ENCODE measurements at regions not wholly inside any gene's neighbourhood (a gene's known extent, or its start where the extent isn't known, plus 50 kb on each side); places are given as distances from the start of the nearest gene placed in this dataset.
"Not testable (repeated sequence)": the region's sequence is repeated elsewhere in the genome, so short reads cannot be mapped to it uniquely, and the experiment has no call there.

DNA sequence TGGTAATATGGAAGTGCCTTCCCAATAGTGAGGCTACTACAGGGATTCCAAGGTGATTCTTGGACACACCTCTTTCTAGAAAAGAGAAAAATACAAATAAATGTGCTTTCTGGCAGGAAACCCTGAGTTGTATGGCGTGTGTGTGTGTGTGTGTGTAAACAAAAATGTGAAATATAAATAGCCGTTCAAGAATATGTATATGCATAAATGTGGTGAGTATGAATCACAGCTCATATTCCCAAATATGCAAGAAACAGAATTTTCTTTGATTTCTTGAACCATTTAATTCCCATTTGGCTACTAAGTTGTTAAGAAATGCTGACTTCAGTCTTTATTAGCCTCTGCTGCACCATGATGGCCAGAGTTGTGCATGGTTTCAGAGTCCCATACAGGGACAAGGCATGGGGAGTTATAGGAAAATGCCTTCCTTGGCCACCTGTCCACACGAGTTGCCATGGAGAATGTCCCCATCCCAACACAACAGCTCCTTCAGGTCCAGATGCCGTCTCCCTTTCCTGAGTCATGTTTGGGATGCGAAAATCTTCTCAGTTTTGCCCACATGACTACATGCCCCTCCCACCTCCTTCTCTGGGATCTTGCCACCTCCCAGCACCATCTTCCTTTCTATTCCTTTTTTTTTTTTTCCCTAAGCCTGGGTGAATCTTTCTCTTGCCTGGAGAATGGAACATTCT lies 312.4 kb upstream of the ECI2 start:
- no peak for DNase-seq

DNA sequence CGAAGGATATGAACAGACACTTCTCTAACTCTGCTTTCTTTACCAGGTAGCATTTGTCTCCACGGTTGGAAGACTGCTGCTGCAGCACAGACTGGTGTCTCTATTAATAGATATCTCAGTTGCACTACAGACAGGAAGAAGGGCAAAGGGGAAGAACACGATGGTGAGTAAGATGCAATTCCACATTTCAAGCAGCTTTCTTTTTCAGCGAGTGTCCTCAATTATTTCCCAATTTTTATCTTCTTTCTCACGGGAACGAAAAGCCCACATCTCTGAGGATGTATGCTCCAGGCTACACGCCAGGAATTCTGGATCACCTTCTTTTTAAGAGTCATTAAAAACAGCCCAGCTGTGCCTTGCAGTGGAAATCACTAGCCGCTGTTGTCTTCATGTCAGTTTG lies 311.6 kb upstream of the ECI2 start:
- no peak for DNase-seq

DNA sequence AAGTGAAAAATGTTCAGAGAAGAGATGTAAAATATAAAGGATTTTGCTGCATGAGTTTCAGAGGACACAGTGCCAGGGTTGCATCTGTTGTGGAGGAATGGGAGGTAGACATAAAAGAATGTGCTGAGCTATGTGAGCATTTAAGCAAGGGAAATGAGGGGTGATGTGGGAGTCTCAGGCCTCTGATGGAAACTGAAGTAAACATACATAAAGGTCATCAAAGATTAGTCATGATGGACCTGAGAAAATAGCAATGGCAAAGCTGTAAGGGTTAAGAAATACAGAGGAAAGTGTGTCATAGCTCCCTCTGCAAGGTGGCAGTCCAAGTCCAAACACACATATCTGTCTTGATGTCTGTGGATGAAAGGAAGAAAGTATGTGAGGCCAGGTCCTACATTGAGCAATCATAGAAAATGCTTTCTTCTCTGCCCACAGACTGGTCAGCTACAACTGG lies 306.6 kb upstream of the ECI2 start:
- no peak for DNase-seq

DNA sequence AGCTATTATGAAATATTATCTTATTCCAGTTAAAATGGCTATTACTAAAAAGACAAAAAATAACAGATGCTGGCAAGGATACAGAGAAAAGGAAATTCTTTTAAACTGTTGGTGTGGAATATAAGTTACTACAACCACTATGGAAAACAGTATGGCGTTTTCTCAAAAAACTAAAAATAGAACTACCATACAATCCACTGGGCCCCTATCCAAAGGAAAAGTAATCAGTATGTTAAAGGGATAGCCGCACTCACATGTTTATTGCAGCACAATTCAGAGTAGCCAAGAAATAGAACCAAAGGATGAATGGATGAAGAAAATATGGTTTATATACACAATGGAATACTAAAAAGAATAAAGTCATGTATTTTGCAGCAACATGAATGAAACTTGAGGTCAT lies 303.8 kb upstream of the ECI2 start:
- DNase-seq: no peak

DNA sequence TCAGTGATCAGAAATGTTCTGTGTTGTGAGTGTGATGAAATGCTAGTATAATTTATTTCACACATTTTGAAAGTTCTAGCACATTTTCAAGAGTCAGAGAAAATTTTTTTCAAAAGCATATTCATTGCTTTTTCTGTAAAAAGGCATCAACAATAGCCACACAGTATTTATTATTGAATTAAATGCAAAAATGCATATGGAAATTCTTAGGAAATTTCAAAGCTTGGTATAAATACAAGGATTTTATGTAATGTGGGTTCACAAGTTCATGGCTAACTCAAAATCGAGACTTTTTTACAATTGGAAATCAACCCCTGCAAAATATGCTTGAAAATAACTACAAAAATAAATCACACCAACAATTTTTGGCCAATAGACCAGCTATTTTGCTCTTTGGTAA lies 302.0 kb upstream of the ECI2 start:
- DNase-seq: no peak

DNA sequence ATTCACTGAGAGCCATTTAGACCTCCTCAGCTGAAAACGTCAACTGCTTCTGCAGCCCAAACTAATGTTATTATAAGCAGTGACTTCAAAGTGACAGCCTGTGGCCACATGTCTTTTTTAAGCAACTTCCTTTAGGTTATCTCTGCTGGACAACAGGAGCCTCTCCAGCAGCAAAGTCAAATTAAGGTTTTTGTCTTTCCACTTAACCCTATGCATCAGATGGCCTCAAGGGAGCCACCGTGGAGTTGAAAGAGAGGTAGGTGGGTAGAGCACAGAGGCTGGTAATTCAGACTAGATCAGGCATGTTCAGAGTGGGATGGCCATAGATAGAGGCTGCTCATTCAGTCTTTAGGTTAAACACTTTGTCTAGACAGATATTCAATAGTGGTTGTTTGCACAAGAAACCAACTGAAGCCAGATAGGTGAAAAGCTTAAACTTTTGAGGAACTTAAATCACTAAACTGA lies 300.6 kb upstream of the ECI2 start:
- DNase-seq: no peak

DNA sequence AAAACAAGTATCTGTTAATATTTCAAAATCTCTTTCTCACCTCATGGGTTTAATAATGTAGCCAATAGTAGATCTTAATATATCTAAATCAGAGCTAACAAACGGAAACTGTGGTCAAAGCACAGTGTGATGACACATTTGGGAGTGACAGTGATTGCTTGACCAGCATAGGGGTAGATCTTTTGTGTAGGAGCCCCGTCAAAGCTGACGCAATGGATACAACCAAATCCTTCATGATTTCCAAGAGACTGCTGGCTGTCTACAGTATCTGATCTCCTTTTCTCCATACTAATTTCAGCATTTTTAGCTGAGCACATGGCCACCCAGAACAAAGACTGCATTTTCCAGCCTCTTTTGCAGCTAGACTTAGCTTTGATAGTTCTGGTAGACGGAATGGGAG lies 299.3 kb upstream of the ECI2 start:
- DNase-seq: no peak

DNA sequence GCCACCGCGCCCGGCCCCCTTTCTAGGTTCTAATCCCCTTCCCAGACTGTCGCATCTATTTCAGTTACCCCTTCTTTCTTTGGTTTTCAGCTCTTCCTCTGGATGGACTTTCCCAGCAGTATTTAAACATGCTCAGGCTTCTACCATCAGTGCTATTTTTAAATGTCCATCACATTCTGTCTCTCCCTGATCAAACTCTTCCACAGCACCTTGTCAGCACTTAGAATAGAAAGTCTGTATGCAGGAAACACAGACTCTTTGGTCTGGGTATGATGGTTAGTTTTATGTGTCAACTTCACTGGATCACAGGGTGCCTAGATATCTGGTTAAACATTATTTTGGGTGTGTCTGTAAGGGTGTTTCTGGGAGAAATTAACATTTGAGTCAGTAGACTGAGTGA lies 297.8 kb upstream of the ECI2 start:
- DNase-seq: no peak

DNA sequence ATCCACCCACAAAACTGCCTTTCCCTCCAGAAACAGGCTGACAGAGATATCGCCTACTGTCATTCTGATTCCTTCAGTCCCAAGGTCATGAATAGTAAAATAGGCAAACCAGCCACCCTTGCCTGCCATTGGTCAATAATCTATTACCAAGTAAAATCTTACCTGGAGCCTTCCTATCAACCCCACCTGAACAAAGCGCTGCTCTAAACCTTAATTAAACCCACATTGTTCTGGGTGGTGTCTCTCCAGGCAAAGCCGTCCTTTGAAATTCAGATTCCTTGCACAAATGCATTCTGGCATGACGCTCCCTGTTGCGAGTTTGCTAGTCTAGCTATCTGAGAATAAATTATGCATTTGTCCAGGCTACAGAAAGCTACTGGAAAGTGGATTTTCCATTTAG lies 291.6 kb upstream of the ECI2 start:
- no peak for DNase-seq

DNA sequence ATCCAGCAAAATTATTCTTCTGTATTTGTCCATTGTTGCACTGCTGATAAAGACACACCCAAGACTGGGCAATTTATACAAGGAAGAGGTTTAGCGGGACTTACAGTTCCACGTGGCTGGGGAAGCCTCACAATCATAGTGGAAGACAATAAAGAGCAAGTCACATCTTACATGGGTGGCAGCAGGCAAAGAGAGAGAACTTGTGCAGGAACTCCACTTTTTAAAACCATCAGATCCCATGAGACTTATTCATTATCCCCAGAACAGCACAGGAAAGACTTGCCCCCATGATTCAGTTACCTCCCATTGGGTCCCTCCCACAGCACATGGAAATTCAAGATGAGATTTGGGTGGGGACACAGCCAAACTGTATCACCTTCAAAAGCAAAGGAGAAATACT lies 286.5 kb upstream of the ECI2 start:
- DNase-seq: no peak

DNA sequence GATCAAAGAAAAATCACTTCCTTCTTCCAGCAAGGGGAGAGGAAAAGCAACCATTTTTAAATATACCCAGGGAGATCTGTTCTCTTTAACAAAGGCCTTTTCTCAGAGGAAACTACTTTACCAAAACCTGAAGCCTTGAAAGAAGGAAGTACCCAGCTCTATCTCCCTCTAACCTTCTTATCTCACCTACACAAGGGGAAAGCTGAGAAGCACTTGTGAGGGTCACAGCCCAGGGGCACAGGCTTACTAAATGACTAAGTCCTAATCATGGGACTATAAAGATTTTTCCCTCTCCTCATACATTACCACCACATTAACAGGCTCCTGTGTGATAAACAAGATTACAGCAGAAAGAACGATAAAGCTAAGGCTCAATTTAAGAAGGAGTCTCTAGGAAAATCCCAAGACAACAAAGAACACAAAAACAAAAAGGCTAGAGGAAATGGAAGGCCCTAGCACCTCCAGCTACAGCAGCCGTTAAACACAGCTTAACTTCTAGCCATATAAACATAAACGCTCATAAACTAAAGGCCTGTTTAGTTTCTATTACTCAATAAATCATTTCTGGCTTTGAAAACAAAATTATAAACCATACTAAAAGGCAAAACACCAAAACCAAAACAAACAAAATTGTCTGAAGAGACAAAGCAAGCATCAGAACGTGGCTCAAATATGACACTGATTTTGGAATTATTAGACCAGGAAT lies 284.9 kb upstream of the ECI2 start:
- DNase-seq: no peak

DNA sequence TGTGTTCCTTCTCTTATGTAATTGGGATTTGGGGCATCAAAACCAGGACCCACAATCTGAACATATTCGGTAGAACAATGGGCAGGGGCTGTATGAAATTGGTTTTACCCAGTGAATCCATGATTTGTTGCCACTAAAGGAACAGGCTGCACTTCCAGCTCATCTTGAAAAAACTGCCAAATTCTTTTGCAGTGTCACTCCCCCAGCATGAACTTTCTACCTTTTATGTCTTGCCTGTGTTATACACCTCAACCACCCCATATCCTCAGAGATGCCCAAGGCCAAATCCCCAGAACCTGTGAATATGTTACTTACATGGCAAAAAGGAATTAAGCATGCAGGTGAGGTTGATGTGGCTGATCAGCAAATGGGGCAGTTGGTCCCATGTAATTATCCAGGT lies 280.2 kb upstream of the ECI2 start:
- no peak for DNase-seq

DNA sequence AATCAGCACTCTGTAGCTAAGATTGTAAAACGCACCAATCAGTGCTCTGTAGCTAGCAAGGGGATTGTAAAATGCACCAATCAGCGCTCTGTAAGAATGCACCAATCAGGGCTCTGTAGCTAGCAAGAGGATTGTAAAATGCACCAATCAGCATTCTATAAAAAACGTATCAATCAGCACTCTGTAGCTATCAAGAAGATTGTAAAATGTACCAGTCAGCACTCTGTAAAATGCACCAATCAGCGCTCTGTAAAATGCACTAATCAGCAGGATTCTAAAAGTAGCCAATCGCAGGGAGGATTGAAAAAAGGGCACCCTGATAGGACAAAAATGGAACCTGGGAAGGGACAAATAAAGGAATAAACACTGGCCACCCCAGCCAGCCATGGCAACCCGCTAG lies 278.7 kb upstream of the ECI2 start:
- DNase-seq: not testable (repeated sequence)

DNA sequence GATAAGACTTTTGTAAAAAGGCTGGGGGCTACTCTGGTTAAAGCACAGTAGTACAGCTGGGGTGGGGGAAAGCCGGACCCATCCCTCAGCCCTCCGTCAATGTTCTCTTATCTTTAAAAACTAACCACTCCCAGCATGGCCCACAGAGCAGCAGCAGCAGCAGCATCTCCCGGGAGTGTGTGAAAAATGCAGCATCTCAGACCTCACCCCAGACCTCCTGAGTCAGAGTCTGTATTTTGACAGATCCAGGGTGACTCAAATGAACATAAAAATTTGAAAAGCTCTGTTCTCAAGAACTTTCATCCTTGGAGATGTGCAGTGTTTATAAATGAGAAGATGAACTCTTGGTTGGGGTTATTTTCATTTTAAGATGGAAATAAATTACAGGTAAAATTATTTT lies 277.7 kb upstream of the ECI2 start:
- DNase-seq: no peak

DNA sequence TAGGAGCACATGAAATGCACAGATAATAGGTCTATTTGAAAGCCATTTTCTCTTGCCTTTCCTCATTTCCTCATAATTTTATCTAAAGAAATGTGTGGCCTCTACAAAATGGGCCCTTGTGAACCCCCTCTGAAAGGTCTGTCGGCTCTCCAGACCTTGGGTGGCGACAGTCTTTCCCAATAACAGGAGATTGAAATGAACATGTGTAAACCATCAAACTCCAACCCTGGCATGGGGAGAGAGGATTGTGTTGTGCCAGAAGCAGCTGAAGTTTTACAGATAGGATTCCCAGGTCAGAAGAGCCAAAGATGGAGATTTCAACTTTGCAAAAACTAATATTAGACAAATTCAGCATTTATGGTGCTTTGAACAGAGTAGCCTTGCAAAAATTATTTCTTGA lies 277.1 kb upstream of the ECI2 start:
- no peak for DNase-seq

DNA sequence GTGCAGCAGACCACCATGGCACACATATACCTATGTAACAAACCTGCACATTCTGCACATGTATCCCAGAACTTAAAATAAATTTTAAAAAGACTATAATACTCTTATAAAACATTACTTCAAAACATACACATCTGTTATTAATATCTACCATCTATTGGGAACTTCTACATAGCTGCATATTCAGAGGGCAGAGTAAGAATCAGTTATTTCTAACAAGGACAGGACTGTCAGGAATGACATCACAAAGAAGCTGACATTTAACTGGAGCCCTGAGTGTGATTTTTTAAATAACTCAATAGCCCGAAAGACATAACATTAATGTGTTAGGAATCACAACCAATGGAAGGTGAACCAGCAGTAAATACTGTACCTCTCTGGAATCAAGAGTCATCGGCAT lies 276.7 kb upstream of the ECI2 start:
- no peak for DNase-seq

DNA sequence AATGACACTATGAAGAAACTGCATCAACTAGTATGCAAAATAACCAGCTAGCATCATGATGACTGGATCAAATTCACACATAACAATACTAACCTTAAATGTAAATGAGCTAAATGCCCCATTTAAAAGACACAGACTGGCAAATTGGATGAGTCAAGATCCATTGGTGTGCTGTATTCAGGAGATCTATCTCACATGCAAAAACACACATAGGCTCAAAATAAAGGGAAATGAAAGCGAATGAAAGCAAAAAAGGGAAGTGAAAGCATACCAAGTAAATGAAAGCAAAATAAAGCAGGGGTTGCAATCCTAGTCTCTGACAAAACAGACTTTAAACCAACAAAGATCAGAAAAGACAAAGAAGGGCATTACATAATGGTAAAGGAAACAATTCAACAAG lies 272.3 kb upstream of the ECI2 start:
- DNase-seq: not testable (repeated sequence)

DNA sequence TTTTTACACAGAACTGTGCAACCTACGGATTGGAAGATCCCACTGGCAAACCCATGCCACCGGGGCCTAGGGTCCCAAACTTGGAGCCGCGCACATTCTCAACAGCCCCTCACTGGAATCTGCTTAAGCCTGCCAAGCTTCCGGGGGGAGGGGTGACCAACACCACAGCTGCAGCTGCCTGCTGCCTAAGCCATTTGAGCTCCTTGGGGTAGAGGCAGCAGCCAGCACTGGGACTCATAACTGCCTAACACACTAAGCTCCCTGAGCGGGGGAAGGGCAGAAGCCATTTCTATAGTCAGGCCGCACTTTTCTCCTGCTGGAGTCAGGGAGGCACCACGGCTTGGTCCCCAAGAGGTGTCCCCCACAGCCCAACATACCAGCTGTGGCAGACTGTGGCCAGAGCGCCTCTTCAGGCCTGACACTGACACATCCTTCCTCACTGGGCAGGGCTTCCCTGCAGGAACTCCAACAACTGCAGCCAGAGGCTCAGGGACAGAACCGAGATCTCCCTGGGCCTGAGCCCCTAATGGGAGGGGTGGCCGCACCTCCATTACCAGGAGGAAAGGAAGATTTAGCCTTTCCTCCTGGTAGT lies 270.3 kb upstream of the ECI2 start:
- no peak for DNase-seq

DNA sequence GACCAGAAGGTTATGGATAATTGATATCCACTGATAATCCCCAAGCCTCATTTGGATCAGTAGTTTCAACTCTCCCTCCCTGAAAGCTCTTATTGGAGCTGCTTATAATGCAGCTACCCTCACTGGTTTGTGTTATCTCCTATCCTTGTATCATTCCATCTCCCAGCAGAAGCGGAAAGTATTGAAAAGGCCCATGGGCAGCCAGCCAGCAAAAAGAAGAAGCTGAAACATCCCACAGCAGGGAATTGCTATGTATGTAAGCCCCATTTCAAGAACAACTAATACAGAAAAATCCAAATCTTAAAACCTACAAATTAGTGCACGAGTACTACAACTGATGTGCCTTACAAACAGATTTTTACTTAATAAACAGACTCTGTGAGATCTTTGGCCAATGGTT lies 269.0 kb upstream of the ECI2 start:
- DNase-seq: no peak

DNA sequence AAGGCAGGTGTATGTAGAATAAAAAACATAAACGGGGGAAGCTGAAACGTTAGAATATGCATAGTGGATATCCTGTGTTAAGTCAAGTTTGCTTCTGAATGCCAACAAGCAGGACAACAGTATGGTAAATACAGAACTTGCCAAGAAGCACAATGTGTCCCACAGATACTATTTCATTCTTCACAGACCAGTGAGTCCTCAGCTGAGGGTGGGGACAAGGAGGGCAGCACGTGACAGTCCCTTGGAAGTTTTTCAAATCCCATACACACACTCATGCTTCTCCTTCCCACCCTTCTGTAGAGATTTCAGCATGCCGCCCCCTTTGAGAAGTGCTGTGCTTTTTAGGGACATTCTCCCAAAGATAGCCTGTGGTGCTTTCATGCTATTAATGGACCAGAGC lies 268.5 kb upstream of the ECI2 start:
- no peak for DNase-seq

DNA sequence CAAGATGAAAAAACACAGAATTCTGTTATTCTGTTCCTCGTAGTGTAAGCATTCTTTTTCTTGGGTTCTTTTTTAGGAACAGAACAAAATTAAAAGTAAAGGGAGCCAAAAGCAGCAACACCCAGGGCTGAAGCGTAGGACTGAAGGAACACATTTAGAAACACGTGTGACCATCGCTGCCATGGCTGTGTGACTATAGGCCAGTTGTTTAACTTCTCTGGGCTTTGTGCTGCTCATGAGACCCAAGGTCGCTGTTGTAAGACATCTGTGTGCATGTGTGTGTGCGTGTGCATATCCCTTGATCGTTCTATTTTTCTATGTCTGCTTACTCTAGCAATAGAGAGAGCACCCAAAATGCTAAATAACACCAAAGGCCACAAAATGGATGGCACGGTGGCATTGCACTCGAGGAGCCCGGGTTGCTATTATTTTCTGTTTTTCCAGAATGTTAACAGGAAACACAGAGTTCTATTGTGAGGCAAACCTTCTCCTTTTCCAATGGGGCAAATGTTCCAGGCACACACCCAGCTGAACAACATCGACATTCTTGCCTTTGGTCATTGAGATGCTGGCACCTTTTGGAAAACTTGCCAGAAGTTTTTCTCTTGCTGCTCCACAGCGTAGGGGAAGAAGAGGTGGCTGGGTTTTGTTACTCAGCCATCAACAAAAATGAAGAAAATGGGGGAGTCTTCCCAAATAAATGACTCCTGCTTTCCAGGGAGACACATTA lies 267.8 kb upstream of the ECI2 start:
- DNase-seq: no peak

DNA sequence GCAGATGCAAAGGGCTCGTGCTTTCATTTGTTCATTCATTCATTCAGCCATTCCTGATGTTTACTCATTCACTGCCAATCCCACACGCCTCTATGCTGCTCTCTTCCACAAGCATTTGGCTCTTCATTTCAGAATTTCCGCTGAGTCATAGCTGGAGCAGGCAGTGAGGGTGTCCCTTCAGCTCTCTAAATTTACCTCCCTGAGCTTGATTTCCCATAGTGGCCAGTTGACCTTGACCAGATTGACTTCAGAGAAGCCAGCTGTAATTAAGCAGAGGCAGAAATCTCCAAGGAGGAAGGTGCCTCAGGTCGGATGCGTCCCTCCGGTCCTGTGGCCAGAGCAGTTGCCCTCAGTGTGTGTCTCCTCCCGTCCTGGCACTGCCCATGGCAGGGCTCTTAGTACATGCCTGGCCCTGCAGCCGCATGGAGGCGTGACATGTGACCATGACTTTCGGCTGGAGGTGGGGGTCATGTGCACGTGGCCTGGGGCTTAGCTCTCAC lies 267.2 kb upstream of the ECI2 start:
- no peak for DNase-seq

Measured in activated T-cell treated with anti-CD3 and anti-CD28 coated beads, Interleukin-2, amount 50 U/mL, for 48 hours (primary cell).